GM19455 (cell line): ENCODE measurements at regions not wholly inside any gene's neighbourhood (a gene's known extent, or its start where the extent isn't known, plus 50 kb on each side); places are given as distances from the start of the nearest gene placed in this dataset.

Source experiments
- ATAC-seq: cut with Tn5 transposase; IDR thresholded peaks from one replicate; pipeline ENCODE4 v1.9.1; 2021; ENCODE audit not compliant: unreplicated experiment

DNA sequence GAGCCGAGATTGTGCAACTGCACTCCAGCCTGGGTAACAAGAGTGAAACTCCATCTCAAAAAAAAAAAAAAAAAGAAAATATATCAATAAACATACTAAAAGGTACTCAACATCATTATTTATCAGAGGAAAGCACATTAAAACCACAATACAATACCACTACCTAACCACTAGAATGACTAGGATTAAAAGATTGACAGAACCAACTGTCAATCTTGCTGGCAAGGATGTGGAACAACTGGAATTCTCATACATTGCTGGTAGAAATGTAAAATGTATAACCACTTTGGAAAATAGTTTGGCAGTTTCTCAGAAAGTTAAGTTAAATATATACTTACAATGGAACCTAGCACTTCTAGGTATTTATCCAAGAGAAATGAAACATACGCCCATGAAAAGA, 88.6 kb downstream of the B3GNT2 start:
- no peak for ATAC-seq

DNA sequence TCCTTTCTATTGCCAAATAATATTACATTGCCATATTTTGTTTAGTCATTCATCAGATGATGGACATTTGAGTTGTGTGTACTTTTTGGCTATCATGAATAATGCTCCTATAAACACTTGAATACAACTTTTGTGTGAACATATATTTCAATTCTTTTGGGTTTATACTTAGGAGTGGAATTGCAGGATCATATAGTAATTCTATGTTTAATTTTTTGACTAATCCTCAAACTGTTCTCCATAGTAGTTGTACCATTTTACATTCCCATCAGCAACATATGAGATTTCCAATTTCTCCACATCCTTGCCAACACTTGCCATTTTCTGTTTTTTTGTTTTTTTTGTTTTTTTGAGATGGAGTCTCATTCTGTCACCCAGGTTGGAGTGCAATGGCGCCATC, 87.2 kb downstream of the B3GNT2 start:
- no peak for ATAC-seq

DNA sequence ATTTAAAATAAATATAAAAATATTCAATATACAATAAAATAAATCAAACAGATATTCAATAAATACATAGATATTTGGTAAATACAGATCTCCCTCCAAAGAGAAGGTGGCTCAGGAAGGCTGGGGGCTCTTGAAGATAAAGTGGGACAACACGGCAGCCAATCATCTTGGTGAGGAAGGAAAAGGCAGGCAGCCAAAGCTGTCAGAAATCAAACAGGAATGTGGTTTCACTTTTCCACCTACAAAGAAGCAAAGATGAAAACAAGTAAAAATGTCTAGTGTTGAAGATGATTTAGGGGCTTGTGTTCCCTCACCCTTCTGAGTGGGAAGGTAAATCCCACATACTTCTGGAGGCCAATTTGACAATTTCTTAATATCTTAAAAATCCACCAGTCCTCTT, 85.7 kb downstream of the B3GNT2 start:
- no peak for ATAC-seq

DNA sequence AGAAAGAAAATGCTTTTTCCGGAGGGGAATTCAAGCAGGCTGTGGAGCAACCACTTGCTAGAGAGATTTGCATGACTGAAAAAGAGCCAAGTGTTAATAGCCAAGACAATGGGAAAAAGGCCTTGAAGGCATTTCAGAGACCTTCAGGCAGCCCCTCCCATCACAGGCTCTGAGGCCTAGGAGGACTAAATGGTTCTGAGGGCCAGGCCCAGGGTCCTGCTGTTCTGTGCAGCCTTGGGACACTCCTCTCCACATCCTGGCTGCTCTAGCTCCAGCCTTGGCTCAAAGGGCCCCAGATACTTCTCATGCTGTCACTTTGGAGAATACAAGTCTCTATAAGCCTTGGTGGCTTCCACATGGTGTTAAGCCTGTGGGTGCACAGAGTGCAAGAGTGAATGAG, 81.8 kb downstream of the B3GNT2 start:
- ATAC-seq: no peak
